SU-DHL-6 (cell line): ENCODE measurements at regions not wholly inside any gene's neighbourhood (a gene's known extent, or its start where the extent isn't known, plus 50 kb on each side); places are given as distances from the start of the nearest gene placed in this dataset.

Experiments
- H2AFZ ChIP-seq: fragments of 200-600 bp; sonication (generic); 2 replicates; pipeline ENCODE4 v1.6.1; 2014; ENCODE audit warnings: low read depth, mild to moderate bottlenecking, moderate library complexity, mixed read lengths, antibody characterized with exemption, low read length; ENCODE audit not compliant: severe bottlenecking
- H3F3A ChIP-seq: fragments of 200-600 bp; shearing (Covaris generic); 2 replicates; pipeline ENCODE4 v1.6.0; 2016; ENCODE audit warnings: antibody characterized with exemption, mild to moderate bottlenecking; ENCODE audit not compliant: insufficient read depth
- H3K27ac ChIP-seq: fragments of 200-600 bp; sonication (generic); 2 replicates; pipeline ENCODE4 v1.5.1; 2016; ENCODE audit warnings: low read depth, mild to moderate bottlenecking, low read length, moderate library complexity, mixed read lengths
- H3K27me3 ChIP-seq: fragments of 200-600 bp; sonication (generic), shearing (Covaris generic); 2 replicates; pipeline ENCODE4 v1.6.0; 2014; ENCODE audit warnings: mild to moderate bottlenecking, low read length
- H3K36me3 ChIP-seq: fragments of 200-600 bp; sonication (generic); 2 replicates; pipeline ENCODE4 v1.6.1; 2014; ENCODE audit warnings: mild to moderate bottlenecking, low read length, mixed read lengths
- H3K4me2 ChIP-seq: fragments of 300-600, 200-600 bp; shearing (Covaris generic), sonication (generic); 2 replicates; pipeline ENCODE4 v1.6.0; 2014; ENCODE audit warnings: low read length, low read depth, mild to moderate bottlenecking; ENCODE audit not compliant: poor library complexity, severe bottlenecking
- H3K4me3 ChIP-seq: fragments of 200-600 bp; sonication (generic); 2 replicates; pipeline ENCODE4 v1.5.1; 2014; ENCODE audit warnings: antibody characterized with exemption, low read length, mild to moderate bottlenecking, mixed read lengths; ENCODE audit not compliant: insufficient read depth, poor library complexity, severe bottlenecking
- H3K79me2 ChIP-seq: fragments of 200-600 bp; sonication (generic); 2 replicates; pipeline ENCODE4 v1.6.1; 2014; ENCODE audit warnings: mild to moderate bottlenecking, low read length, moderate library complexity; ENCODE audit not compliant: insufficient read depth
- H3K9ac ChIP-seq: fragments of 200-600 bp; sonication (generic); 2 replicates; pipeline ENCODE4 v1.7.0; 2014; ENCODE audit warnings: mild to moderate bottlenecking, low read length
- H3K9me2 ChIP-seq: fragments of 200-600 bp; sonication (generic); replicated peaks from 2 replicates; pipeline ENCODE4 v1.6.1; 2014; ENCODE audit warnings: low read length; ENCODE audit not compliant: insufficient read depth
- H3K9me3 ChIP-seq: fragments of 200-600 bp; sonication (generic); 2 replicates; pipeline ENCODE4 v1.6.1; 2014; ENCODE audit warnings: low read length, mixed read lengths; ENCODE audit not compliant: insufficient read depth
- H4K20me1 ChIP-seq: fragments of 200-600 bp; sonication (generic); 2 replicates; pipeline ENCODE4 v1.6.1; 2014; ENCODE audit warnings: low read depth, mild to moderate bottlenecking, antibody characterized with exemption, low read length, moderate library complexity, mixed read lengths
- CTCF ChIP-seq: fragments of 200-600 bp; sonication (generic); IDR thresholded peaks from one replicate; pipeline ENCODE4 v1.5.1; 2017; ENCODE audit warnings: antibody characterized with exemption, mild to moderate bottlenecking, low read length, moderate library complexity; ENCODE audit not compliant: insufficient read depth, poor library complexity, severe bottlenecking
- EZH2phosphoT487 ChIP-seq: fragments of 200-600 bp; sonication (generic), shearing (Covaris generic); conservative IDR thresholded peaks from 2 replicates; pipeline ENCODE4 v1.6.1; 2018; ENCODE audit warnings: mild to moderate bottlenecking, antibody characterized with exemption, low read length, moderate library complexity, mixed read lengths

- Histone ChIP-seq H3K9me2 (no peaks in the 10 kb centered on the region), H3K9me3 (no peaks in the 10 kb centered on the region), H3K79me2 (no peaks in the 10 kb centered on the region), H3K9ac (peak overlapping the region; percentile 10; the same call in 1 of the 2 replicates), H3K4me3 (no peak overlapping the region), H3K27ac (peak overlapping the region; percentile 51), H4K20me1 (no peaks in the 10 kb centered on the region), H3F3A (peaks cover 16% of the 10 kb centered on the region; the same call in 1 of the 2 replicates), H3K4me2 (peak overlapping the region; percentile 26), H3K36me3 (no peaks in the 10 kb centered on the region), H2AFZ (peak overlapping the region; percentile 18), H3K27me3 (no peaks in the 10 kb centered on the region)
- TF ChIP-seq EZH2phosphoT487 (no peak), CTCF (no peak)
Measured at GRCh38 chr12:92485351-92486348, 217.1 kb upstream of the PLEKHG7 start.

DNA sequence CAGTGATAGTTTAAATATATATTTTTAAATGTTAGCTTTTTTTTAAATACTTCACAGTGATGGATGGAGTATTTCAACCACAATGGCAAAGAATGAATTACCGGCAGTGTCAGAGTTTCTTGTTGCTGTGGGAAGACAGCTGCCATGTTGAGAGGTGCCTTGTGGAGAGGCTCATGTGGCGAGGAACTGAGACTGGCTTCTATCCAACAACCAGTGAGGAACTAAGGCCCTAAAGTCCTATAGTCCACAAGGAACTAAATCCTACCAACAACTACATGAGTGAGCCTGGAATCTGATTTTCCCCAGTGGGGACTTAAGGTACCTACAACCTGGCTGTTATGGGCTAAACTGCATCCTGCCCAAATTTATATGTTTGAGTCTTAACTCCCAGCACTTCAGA, 220.2 kb upstream of the PLEKHG7 start:
- Histone ChIP-seq H3K4me3 (no peak overlapping the region), H3K27me3 (no peaks in the 10 kb centered on the region), H3F3A (peaks cover 13% of the 10 kb centered on the region; the same call in 1 of the 2 replicates), H3K36me3 (no peaks in the 10 kb centered on the region), H2AFZ (no peak overlapping the region), H3K4me2 (no peak overlapping the region), H3K79me2 (no peaks in the 10 kb centered on the region), H3K9me3 (no peaks in the 10 kb centered on the region), H3K9me2 (no peaks in the 10 kb centered on the region), H3K9ac (no peak overlapping the region), H4K20me1 (no peaks in the 10 kb centered on the region), H3K27ac (no peak overlapping the region)
- TF ChIP-seq CTCF (no peak), EZH2phosphoT487 (no peak)

- Histone ChIP-seq H3K9me3 (no peaks in the 10 kb centered on the region), H3K4me2 (no peak overlapping the region)
- no peak for TF ChIP-seq EZH2phosphoT487
- no peak for TF ChIP-seq CTCF
Measured at GRCh38 chr12:92481066-92481465, 221.7 kb upstream of the PLEKHG7 start.

More at GRCh38 chr12:92481066-92481465, 221.7 kb upstream of the PLEKHG7 start:
- peaks cover 6% of the 10 kb centered on the region; the same call in 1 of the 2 replicates for H3F3A ChIP-seq
- no peak overlapping the region for H3K9ac ChIP-seq
- H3K36me3 ChIP-seq: no peaks in the 10 kb centered on the region
- no peaks in the 10 kb centered on the region for H3K9me2 ChIP-seq
- H2AFZ ChIP-seq: no peak overlapping the region
- H3K79me2 ChIP-seq: no peaks in the 10 kb centered on the region
- H3K4me3 ChIP-seq: no peak overlapping the region
- no peaks in the 10 kb centered on the region for H3K27me3 ChIP-seq
- no peak overlapping the region for H3K27ac ChIP-seq
- H4K20me1 ChIP-seq: no peaks in the 10 kb centered on the region
